GM23248 (cell line): ENCODE measurements at regions not wholly inside any gene's neighbourhood (a gene's known extent, or its start where the extent isn't known, plus 50 kb on each side); places are given as distances from the start of the nearest gene placed in this dataset.

Experiments
- DNase-seq: peaks from one replicate; pipeline ENCODE4 v3.0.0-alpha.2; 2015
- H2AFZ ChIP-seq: fragments of 200-600 bp; sonication (generic); 2 replicates; pipeline ENCODE4 v1.6.1; 2016; ENCODE audit warnings: antibody characterized with exemption
- H3F3A ChIP-seq: fragments of 200-600 bp; sonication (generic); 2 replicates; pipeline ENCODE4 v1.6.1; 2016; ENCODE audit warnings: mild to moderate bottlenecking, antibody characterized with exemption, mixed run types; ENCODE audit not compliant: insufficient read depth
- H3K27ac ChIP-seq: fragments of 200-600 bp; sonication (generic); 2 replicates; pipeline ENCODE4 v1.5.1; 2016; ENCODE audit warnings: mild to moderate bottlenecking
- H3K27me3 ChIP-seq: fragments of 200-600 bp; sonication (generic); replicated peaks from 2 replicates; pipeline ENCODE4 v1.6.1; 2016; ENCODE audit warnings: mild to moderate bottlenecking; ENCODE audit not compliant: insufficient read depth
- H3K36me3 ChIP-seq: fragments of 200-600 bp; sonication (generic); 2 replicates; pipeline ENCODE4 v1.6.1; 2016; ENCODE audit warnings: low read depth, mild to moderate bottlenecking
- H3K4me1 ChIP-seq: fragments of 200-600 bp; sonication (generic); 2 replicates; pipeline ENCODE4 v1.6.1; 2016; ENCODE audit warnings: mild to moderate bottlenecking; ENCODE audit not compliant: insufficient read depth
- H3K4me2 ChIP-seq: fragments of 200-600 bp; sonication (generic); one replicate; pipeline ENCODE4 v1.6.1; 2016; ENCODE audit warnings: mild to moderate bottlenecking; ENCODE audit not compliant: unreplicated experiment
- H3K4me3 ChIP-seq: fragments of 200-600 bp; sonication (generic); 2 replicates; pipeline ENCODE4 v1.5.1; 2016; ENCODE audit warnings: mild to moderate bottlenecking
- H3K79me2 ChIP-seq: fragments of 200-600 bp; sonication (generic); 2 replicates; pipeline ENCODE4 v1.6.1; 2016; ENCODE audit warnings: mild to moderate bottlenecking; ENCODE audit not compliant: insufficient read depth
- H3K9ac ChIP-seq: fragments of 200-600 bp; sonication (generic); 2 replicates; pipeline ENCODE4 v1.6.1; 2016; ENCODE audit warnings: mild to moderate bottlenecking
- H3K9me2 ChIP-seq: fragments of 200-600 bp; sonication (generic); 2 replicates; pipeline ENCODE4 v1.6.1; 2016; ENCODE audit warnings: mixed run types, mild to moderate bottlenecking, moderate library complexity; ENCODE audit not compliant: insufficient read depth
- H3K9me3 ChIP-seq: fragments of 200-600 bp; sonication (generic); one replicate; pipeline ENCODE4 v1.6.1; 2017; ENCODE audit warnings: low read depth
- H4K20me1 ChIP-seq: fragments of 200-600 bp; sonication (generic); 2 replicates; pipeline ENCODE4 v1.6.0; 2016; ENCODE audit not compliant: insufficient read depth
- EZH2 ChIP-seq: fragments of 200-600 bp; sonication (generic); IDR thresholded peaks from 2 replicates; pipeline ENCODE4 v1.6.1; 2018; ENCODE audit warnings: antibody characterized with exemption, mild to moderate bottlenecking; ENCODE audit not compliant: insufficient read depth, poor library complexity, severe bottlenecking
- EZH2phosphoT487 ChIP-seq: fragments of 200-600 bp; sonication (generic); IDR thresholded peaks from 2 replicates; pipeline ENCODE4 v1.6.1; 2018; ENCODE audit warnings: antibody characterized with exemption, moderate library complexity, mild to moderate bottlenecking, low read depth; ENCODE audit not compliant: insufficient read depth
- WGBS, 2 experiments: methylation state at CpG; one replicate each; pipeline ENCODE4 v1.1.6; 2015 to 2017; ENCODE audit warnings: low lambda C conversion rate in 2 of 2, low coverage in 1 of 2; ENCODE audit errors: missing lambda C conversion rate in 2 of 2; 5-methylcytosine and 5-hydroxymethylcytosine counted together
- in situ Hi-C: fragments of 300-500 bp; cut with MboI; formaldehyde crosslinking; loops from 2 replicates; pipeline ENCODE4 v1.15.0; 2020

DNA sequence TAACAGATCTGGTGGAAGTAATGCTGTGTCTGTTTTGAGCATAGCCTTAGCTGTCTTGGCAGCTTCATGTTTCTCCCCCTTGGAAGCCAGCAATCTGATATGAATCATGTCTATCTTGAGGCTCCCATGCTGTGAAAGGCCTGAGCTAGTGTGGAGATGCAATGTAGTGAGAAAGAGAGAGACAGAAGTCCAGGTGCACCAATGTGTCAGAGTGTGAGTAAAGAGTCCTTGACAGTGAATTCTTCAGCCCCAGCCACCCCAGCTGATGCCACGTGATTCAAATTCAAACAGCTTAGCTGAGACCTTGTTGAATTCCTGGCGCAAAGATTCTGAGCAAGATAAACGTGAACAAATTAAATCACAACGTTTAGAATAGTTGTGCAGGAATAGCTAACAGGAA, 704.2 kb downstream of the EDEM1 start:
- H2AFZ ChIP-seq: no peak overlapping the region
- H3K79me2 ChIP-seq: no peaks in the 10 kb centered on the region
- in situ Hi-C loops: no loop called here
- no peak for TF ChIP-seq EZH2
- no peak overlapping the region for H3K4me3 ChIP-seq
- no peak overlapping the region for H3K27ac ChIP-seq
- no peaks in the 10 kb centered on the region for H3K36me3 ChIP-seq
- no peak for DNase-seq
- no peak overlapping the region for H3K9ac ChIP-seq
- H3K27me3 ChIP-seq: no peaks in the 10 kb centered on the region
- no peaks in the 10 kb centered on the region for H3F3A ChIP-seq
- 22 to 23% methylated on average over 4 of the region's 4 CpGs for WGBS, 2 experiments
- H4K20me1 ChIP-seq: no peaks in the 10 kb centered on the region
- no peaks in the 10 kb centered on the region for H3K4me1 ChIP-seq
- H3K9me2 ChIP-seq: no peaks in the 10 kb centered on the region
- no peaks in the 10 kb centered on the region for H3K9me3 ChIP-seq
- H3K4me2 ChIP-seq: no peak overlapping the region

DNA sequence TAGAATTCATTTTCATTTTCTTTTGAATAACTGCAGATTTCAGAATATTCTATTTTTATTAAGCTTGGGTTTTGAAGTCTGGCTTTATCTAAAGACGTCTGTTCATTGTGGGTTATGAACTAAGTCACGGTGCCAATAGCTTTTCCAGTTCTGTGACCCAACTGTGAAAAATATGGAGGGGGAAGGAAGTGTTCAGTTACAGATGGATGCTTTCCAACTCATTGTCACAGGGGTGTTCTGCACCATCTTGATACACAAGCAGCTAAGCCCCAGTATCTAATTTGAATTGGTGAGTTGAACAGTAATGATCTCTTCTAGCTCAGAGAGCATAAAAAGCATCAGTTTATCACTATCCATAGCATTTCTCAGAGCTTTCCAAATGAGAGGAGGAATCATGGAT, 710.6 kb downstream of the EDEM1 start:
- H3K79me2 ChIP-seq: no peaks in the 10 kb centered on the region
- no peaks in the 10 kb centered on the region for H3K27me3 ChIP-seq
- H3K9me3 ChIP-seq: no peaks in the 10 kb centered on the region
- no peak overlapping the region for H3K9ac ChIP-seq
- no peaks in the 10 kb centered on the region for H3K4me1 ChIP-seq
- no peaks in the 10 kb centered on the region for H3K9me2 ChIP-seq
- no peaks in the 10 kb centered on the region for H3F3A ChIP-seq
- TF ChIP-seq EZH2: no peak
- TF ChIP-seq EZH2phosphoT487: no peak
- H3K27ac ChIP-seq: no peak overlapping the region
- H3K36me3 ChIP-seq: no peaks in the 10 kb centered on the region
- H3K4me3 ChIP-seq: no peak overlapping the region
- H3K4me2 ChIP-seq: no peak overlapping the region
- no peak overlapping the region for H2AFZ ChIP-seq
- H4K20me1 ChIP-seq: no peaks in the 10 kb centered on the region
- 13 to 19% methylated on average over 2 of the region's 2 CpGs for WGBS, 2 experiments
- DNase-seq: no peak
- in situ Hi-C loops: no loop called here

DNA sequence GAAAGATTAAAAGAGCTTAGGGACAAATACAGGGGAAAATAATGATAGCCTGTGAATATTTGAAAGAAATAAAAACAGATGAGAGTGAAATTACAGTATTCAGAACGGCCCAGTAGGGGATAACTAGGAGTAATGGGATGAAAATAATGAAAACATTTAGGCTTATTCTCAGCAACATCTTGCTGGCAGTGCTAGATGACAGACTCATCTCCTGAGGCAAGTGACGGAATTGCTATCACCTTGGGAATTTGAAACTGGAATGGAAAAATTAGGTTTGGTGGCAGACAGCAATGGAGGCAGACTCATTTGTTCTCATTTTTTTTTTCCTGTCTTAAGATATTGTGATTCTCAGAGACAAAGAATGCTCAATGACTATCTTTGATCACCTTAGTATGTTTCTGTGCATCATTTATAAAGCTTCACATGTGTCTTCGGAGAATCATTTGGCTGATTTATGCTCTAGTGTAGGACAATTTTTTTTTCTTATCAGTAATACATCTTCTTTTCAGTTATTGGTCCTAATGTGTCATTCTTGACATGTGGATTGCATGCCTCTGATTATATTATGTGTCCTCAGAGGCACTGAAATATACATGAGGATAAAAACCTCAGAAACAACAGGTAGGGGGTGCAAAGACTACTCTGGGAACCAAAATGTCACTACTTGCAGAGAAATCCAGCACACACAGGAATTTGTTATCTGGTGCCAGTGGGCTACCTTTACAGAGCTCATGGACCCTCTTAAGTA, 711.7 kb downstream of the EDEM1 start:
- DNase-seq: no peak
- no peak overlapping the region for H3K27ac ChIP-seq
- TF ChIP-seq EZH2: no peak
- TF ChIP-seq EZH2phosphoT487: no peak
- H4K20me1 ChIP-seq: no peaks in the 10 kb centered on the region
- H3K4me1 ChIP-seq: no peaks in the 10 kb centered on the region
- no peak overlapping the region for H2AFZ ChIP-seq
- no peak overlapping the region for H3K9ac ChIP-seq
- no peaks in the 10 kb centered on the region for H3K9me3 ChIP-seq
- H3K36me3 ChIP-seq: no peaks in the 10 kb centered on the region
- no peaks in the 10 kb centered on the region for H3K27me3 ChIP-seq
- WGBS, 2 experiments: 19 to 23% methylated on average over 3 of the region's 3 CpGs
- no peaks in the 10 kb centered on the region for H3K79me2 ChIP-seq
- H3K4me3 ChIP-seq: no peak overlapping the region
- no peaks in the 10 kb centered on the region for H3F3A ChIP-seq
- H3K9me2 ChIP-seq: no peaks in the 10 kb centered on the region
- no peak overlapping the region for H3K4me2 ChIP-seq
- in situ Hi-C loops: no loop called here

DNA sequence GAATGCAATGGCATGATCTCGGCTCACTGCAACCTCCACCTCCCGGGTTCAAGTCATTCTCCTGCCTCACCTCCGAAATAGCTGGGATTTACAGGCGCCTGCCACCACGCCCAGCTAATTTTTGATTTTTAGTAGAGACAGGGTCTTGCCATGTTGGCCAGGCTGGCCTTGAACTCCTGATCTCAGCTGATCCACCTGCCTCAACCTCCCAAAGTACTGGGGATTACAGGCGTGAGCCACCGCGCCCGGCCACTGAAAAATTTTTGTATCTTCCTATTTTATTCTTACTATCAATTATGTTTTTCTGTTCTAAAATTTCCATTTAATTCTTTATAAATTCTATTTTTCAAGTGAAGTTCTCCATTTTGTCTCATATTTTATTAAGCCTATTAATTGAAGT, 730.4 kb downstream of the EDEM1 start:
- no peaks in the 10 kb centered on the region for H3K9me2 ChIP-seq
- 44 to 47% methylated on average over 9 of the region's 9 CpGs for WGBS, 2 experiments
- H3K27ac ChIP-seq: no peak overlapping the region
- H3K27me3 ChIP-seq: no peaks in the 10 kb centered on the region
- TF ChIP-seq EZH2phosphoT487 (no peak), EZH2 (no peak)
- no peak for DNase-seq
- H3K4me3 ChIP-seq: no peak overlapping the region
- H3F3A ChIP-seq: no peaks in the 10 kb centered on the region
- H3K36me3 ChIP-seq: no peaks in the 10 kb centered on the region
- H4K20me1 ChIP-seq: no peaks in the 10 kb centered on the region
- in situ Hi-C loops: no loop called here
- H3K79me2 ChIP-seq: no peaks in the 10 kb centered on the region
- no peaks in the 10 kb centered on the region for H3K4me1 ChIP-seq
- no peaks in the 10 kb centered on the region for H3K9me3 ChIP-seq
- H3K9ac ChIP-seq: no peak overlapping the region
- no peak overlapping the region for H3K4me2 ChIP-seq
- no peak overlapping the region for H2AFZ ChIP-seq

DNA sequence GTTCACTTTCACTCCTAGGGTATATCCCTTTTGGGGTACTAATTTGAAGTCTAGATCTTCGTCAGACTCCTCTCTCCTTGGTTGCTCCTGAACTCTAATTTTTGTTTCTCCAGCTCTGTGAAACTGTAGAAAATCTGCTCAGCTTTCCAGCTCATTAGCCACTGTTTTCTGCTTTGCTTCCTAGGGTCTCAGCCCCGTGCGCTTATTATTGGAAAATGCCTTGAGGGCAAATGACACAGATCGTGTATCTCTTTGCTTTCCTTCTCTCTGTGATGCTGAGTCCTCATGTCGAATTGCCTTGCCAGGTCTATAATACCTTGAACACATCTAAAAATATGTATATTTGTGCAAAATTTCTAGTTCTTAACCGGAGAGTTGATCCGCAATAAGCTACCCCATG, 731.1 kb downstream of the EDEM1 start:
- TF ChIP-seq EZH2 (no peak), EZH2phosphoT487 (no peak)
- H3K27me3 ChIP-seq: no peaks in the 10 kb centered on the region
- H4K20me1 ChIP-seq: no peaks in the 10 kb centered on the region
- H3K4me3 ChIP-seq: no peak overlapping the region
- H3K9me2 ChIP-seq: no peaks in the 10 kb centered on the region
- no peaks in the 10 kb centered on the region for H3K4me1 ChIP-seq
- WGBS, 2 experiments: 39% methylated on average over 7 of the region's 7 CpGs
- H2AFZ ChIP-seq: no peak overlapping the region
- H3K9ac ChIP-seq: no peak overlapping the region
- H3K79me2 ChIP-seq: no peaks in the 10 kb centered on the region
- DNase-seq: no peak
- no peaks in the 10 kb centered on the region for H3K9me3 ChIP-seq
- H3K4me2 ChIP-seq: no peak overlapping the region
- H3K27ac ChIP-seq: no peak overlapping the region
- H3F3A ChIP-seq: no peaks in the 10 kb centered on the region
- in situ Hi-C loops: no loop called here
- no peaks in the 10 kb centered on the region for H3K36me3 ChIP-seq
